GM12892 (cell line): ENCODE measurements at regions not wholly inside any gene's neighbourhood (a gene's known extent, or its start where the extent isn't known, plus 50 kb on each side); places are given as distances from the start of the nearest gene placed in this dataset.

Experiments used
- POLR2A ChIP-seq: IDR thresholded peaks from 2 replicates; pipeline ENCODE4 v1.6.1; 2011; ENCODE audit warnings: low read depth, low read length, control low read depth
- POLR2AphosphoS5 ChIP-seq: IDR thresholded peaks from 2 replicates; pipeline ENCODE4 v1.6.1; 2011; ENCODE audit warnings: low read depth, low read length, control low read depth

DNA sequence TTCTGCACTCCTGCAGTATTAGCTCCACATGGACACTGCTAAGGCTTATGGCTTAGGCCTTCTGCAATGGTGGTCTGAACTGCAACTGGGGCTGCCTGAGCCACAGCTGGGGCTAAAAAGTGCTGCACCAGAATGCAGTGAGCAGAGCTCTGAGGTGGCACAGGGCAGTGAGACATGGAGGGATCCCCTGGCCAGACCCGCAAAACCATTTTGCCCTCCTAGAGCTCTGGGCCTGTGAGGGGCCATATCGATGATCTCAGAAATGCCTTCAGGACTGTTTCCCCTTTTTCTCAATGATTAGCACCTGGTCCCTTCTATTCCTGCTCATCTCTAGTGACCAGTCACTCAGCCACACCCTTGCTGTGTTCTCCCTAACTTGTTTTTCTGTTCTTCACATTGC is 397.7 kb downstream of the UQCRFS1 start:
- TF ChIP-seq POLR2A = no peak
- no peak for TF ChIP-seq POLR2AphosphoS5
